ENCODE measurements at regions not wholly inside any gene's neighbourhood (a gene's known extent, or its start where the extent isn't known, plus 50 kb on each side); places are given as distances from the start of the nearest gene placed in this dataset.

- Histone ChIP-seq H3K4me3 (peak overlapping the region in 7 of 10 experiments; percentile 21 to 57 (median 32); a peak in 8 of 20 replicates), H4K20me1 (no peaks in the 10 kb centered on the region; a peak in 1 of 22 replicates), H3K4me2 (peak overlapping the region; percentile 75 to 89 (median 81)), H3K9ac (peak overlapping the region in 9 of 11 experiments; percentile 37 to 67 (median 50); a peak in 11 of 22 replicates), H3K9me3 (replicated peaks in 1 of 11) (no peaks in the 10 kb centered on the region), H3K4me1 (peaks cover 27 to 38% (median 33%) of the 10 kb centered on the region in 10 experiments), H3K36me3 (no peaks in the 10 kb centered on the region), H3K27me3 (peaks cover 5 to 19% (median 16%) of the 10 kb centered on the region in 11 experiments; a peak in 14 of 22 replicates), H3K27ac (peak overlapping the region in 4 of 11 experiments; percentile 9 to 53 (median 44); a peak in 6 of 22 replicates)
- TF ChIP-seq Cebpa-rat (IDR thresholded peaks at IDR 0.05), result no peak
Measured at GRCh38 chr1:43067977-43068751, 103.9 kb downstream of the EBNA1BP2 start.

DNA sequence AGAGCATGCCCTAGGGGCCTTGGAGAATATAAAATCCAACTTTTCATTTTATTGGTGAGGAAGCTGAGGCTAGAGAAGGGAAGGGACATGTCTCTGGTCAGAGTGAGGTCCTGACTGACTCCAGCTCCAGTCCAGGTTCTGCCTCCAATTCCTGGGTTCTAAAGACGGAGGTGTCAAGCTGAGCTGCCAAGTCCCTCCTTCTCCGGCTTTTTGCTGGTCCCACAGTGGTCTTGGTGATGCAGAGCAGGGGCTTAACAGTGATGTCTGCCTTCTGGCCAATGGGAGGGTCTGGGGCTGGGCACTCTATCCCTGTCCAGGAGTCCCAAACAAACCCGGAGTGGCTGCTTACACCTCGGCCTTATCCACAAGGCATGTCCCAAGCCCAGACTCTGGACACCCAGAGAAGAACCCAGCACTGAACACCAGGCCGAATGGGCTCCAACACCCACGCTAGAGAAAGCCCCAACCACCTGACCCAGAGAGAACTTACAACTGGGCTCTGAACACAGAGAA lies 104.8 kb downstream of the EBNA1BP2 start:
- Histone ChIP-seq H3K4me3 (no peak overlapping the region), H3K9ac (no peak overlapping the region), H3K4me1 (peaks cover 18 to 29% (median 24%) of the 10 kb centered on the region in 10 experiments), H3K27ac (no peak overlapping the region), H3K4me2 (peak overlapping the region in 10 of 11 experiments; percentile 75 to 89 (median 81); a peak in 12 of 22 replicates), H4K20me1 (no peaks in the 10 kb centered on the region; a peak in 1 of 22 replicates), H3K27me3 (peaks cover 5 to 19% (median 16%) of the 10 kb centered on the region in 11 experiments; a peak in 14 of 22 replicates), H3K36me3 (no peaks in the 10 kb centered on the region), H3K9me3 (replicated peaks in 1 of 11) (no peaks in the 10 kb centered on the region)
- no peak for TF ChIP-seq Cebpa-rat (IDR thresholded peaks at IDR 0.05)

GRCh38 chr1:43066578-43066977 lies 105.5 kb downstream of the EBNA1BP2 start:
- no peak overlapping the region for H3K27ac ChIP-seq
- no peak for TF ChIP-seq Cebpa-rat (IDR thresholded peaks at IDR 0.05)
- no peak overlapping the region for H3K4me3 ChIP-seq
- H4K20me1 ChIP-seq, result no peaks in the 10 kb centered on the region; a peak in 1 of 22 replicates
- peaks cover 5 to 19% (median 16%) of the 10 kb centered on the region in 11 experiments; a peak in 14 of 22 replicates for H3K27me3 ChIP-seq
- peaks cover 15 to 25% (median 20%) of the 10 kb centered on the region in 10 experiments for H3K4me1 ChIP-seq
- no peaks in the 10 kb centered on the region for H3K9me3 ChIP-seq (replicated peaks in 1 of 11)
- no peak overlapping the region for H3K4me2 ChIP-seq
- H3K9ac ChIP-seq, result no peak overlapping the region
- no peaks in the 10 kb centered on the region for H3K36me3 ChIP-seq

GRCh38 chr1:43065616-43066399 lies 106.3 kb downstream of the EBNA1BP2 start:
- Histone ChIP-seq H4K20me1 (no peaks in the 10 kb centered on the region; a peak in 1 of 22 replicates), H3K4me3 (no peak overlapping the region), H3K9me3 (replicated peaks in 1 of 11) (no peaks in the 10 kb centered on the region), H3K36me3 (no peaks in the 10 kb centered on the region), H3K27me3 (peaks cover 5 to 19% (median 16%) of the 10 kb centered on the region in 11 experiments; a peak in 14 of 22 replicates), H3K4me1 (peaks cover 11 to 25% (median 16%) of the 10 kb centered on the region in 10 experiments), H3K27ac (no peak overlapping the region), H3K9ac (no peak overlapping the region), H3K4me2 (peak overlapping the region in 1 of 11 experiments; percentile 29; a peak in 2 of 22 replicates)
- TF ChIP-seq Cebpa-rat (IDR thresholded peaks at IDR 0.05), result no peak

- H3K27ac ChIP-seq, result no peak overlapping the region
- H3K27me3 ChIP-seq, result peaks cover 5 to 19% (median 16%) of the 10 kb centered on the region in 11 experiments; a peak in 14 of 22 replicates
- no peaks in the 10 kb centered on the region for H3K36me3 ChIP-seq
- H3K4me2 ChIP-seq, result peak overlapping the region in 1 of 11 experiments; percentile 29; a peak in 2 of 22 replicates
- H3K9me3 ChIP-seq (replicated peaks in 1 of 11), result no peaks in the 10 kb centered on the region
- H3K9ac ChIP-seq, result no peak overlapping the region
- peaks cover 11 to 25% (median 16%) of the 10 kb centered on the region in 10 experiments for H3K4me1 ChIP-seq
- TF ChIP-seq Cebpa-rat (IDR thresholded peaks at IDR 0.05), result no peak
- H3K4me3 ChIP-seq, result no peak overlapping the region
- no peaks in the 10 kb centered on the region; a peak in 1 of 22 replicates for H4K20me1 ChIP-seq
Measured at GRCh38 chr1:43065191-43065590, 106.5 kb upstream of the SLC2A1 start.

- Histone ChIP-seq H3K36me3 (no peaks in the 10 kb centered on the region), H4K20me1 (no peaks in the 10 kb centered on the region; a peak in 1 of 22 replicates), H3K4me2 (no peak overlapping the region), H3K4me3 (no peak overlapping the region), H3K9ac (no peak overlapping the region), H3K27ac (no peak overlapping the region), H3K27me3 (peaks cover 4 to 15% (median 10%) of the 10 kb centered on the region in 11 experiments; a peak in 14 of 22 replicates), H3K4me1 (peaks cover 7 to 28% (median 14%) of the 10 kb centered on the region in 10 experiments), H3K9me3 (replicated peaks in 1 of 11) (no peaks in the 10 kb centered on the region)
- no peak for TF ChIP-seq Cebpa-rat (IDR thresholded peaks at IDR 0.05)
Measured at GRCh38 chr1:43063394-43064219, 104.9 kb upstream of the SLC2A1 start.

GRCh38 chr1:43062527-43063095 lies 103.9 kb upstream of the SLC2A1 start:
- Histone ChIP-seq H3K27ac (no peak overlapping the region), H4K20me1 (no peaks in the 10 kb centered on the region), H3K4me1 (peaks cover 0 to 30% (median 10%) of the 10 kb centered on the region in 10 experiments; a peak in 17 of 20 replicates), H3K9me3 (replicated peaks in 1 of 11) (no peaks in the 10 kb centered on the region), H3K27me3 (peaks cover 0 to 7% (median 2%) of the 10 kb centered on the region in 11 experiments; a peak in 8 of 22 replicates), H3K9ac (no peak overlapping the region), H3K4me3 (no peak overlapping the region), H3K36me3 (no peaks in the 10 kb centered on the region), H3K4me2 (no peak overlapping the region)
- TF ChIP-seq Cebpa-rat (IDR thresholded peaks at IDR 0.05), result no peak

GRCh38 chr1:43061757-43062156 lies 103.1 kb upstream of the SLC2A1 start:
- no peaks in the 10 kb centered on the region for H3K36me3 ChIP-seq
- H3K4me2 ChIP-seq, result no peak overlapping the region
- H3K9ac ChIP-seq, result no peak overlapping the region
- no peaks in the 10 kb centered on the region for H3K9me3 ChIP-seq (replicated peaks in 1 of 11)
- no peak overlapping the region for H3K27ac ChIP-seq
- no peak overlapping the region for H3K4me3 ChIP-seq
- peaks cover 0 to 30% (median 7%) of the 10 kb centered on the region in 10 experiments; a peak in 12 of 20 replicates for H3K4me1 ChIP-seq
- no peak for TF ChIP-seq Cebpa-rat (IDR thresholded peaks at IDR 0.05)
- no peaks in the 10 kb centered on the region for H3K27me3 ChIP-seq
- H4K20me1 ChIP-seq, result no peaks in the 10 kb centered on the region
